ENCODE measurements at regions not wholly inside any gene's neighbourhood (a gene's known extent, or its start where the extent isn't known, plus 50 kb on each side); places are given as distances from the start of the nearest gene placed in this dataset.
"Not testable (repeated sequence)": the region's sequence is repeated elsewhere in the genome, so short reads cannot be mapped to it uniquely, and the experiment has no call there.

- TF ChIP-seq POLR2A (IDR thresholded peaks at IDR 0.05) (no peak), POLR2AphosphoS5 (IDR thresholded peaks at IDR 0.05) (no peak), CTCF (IDR thresholded peaks at IDR 0.05) (no peak), EP300 (IDR thresholded peaks at IDR 0.05) (no peak)
- Histone ChIP-seq H3K36me3 (no peaks in the 10 kb centered on the region), H3K27ac (no peak overlapping the region), H3K4me1 (no peaks in the 10 kb centered on the region), H3K4me3 (no peak overlapping the region), H3K27me3 (no peaks in the 10 kb centered on the region), H3K9me3 (no peaks in the 10 kb centered on the region)
- WGBS = 76% methylated on average over 2 of the region's 2 CpGs
- no peak for DNase-seq (ENCODE audit: low spot score in 2 of 2)
These were observed 112.3 kb downstream of the TTC6 start for GRCh38 chr14:37707716-37708115.

GRCh38 chr14:37708481-37708880 is 113.1 kb downstream of the TTC6 start:
- Histone ChIP-seq H3K36me3 (no peaks in the 10 kb centered on the region), H3K27ac (no peak overlapping the region), H3K4me1 (no peaks in the 10 kb centered on the region), H3K27me3 (no peaks in the 10 kb centered on the region), H3K4me3 (no peak overlapping the region), H3K9me3 (no peaks in the 10 kb centered on the region)
- DNase-seq (ENCODE audit: low spot score in 2 of 2) = no peak
- WGBS = 66% methylated on average over 2 of the region's 2 CpGs
- no peak for TF ChIP-seq POLR2A (IDR thresholded peaks at IDR 0.05)
- no peak for TF ChIP-seq POLR2AphosphoS5 (IDR thresholded peaks at IDR 0.05)
- no peak for TF ChIP-seq CTCF (IDR thresholded peaks at IDR 0.05)
- no peak for TF ChIP-seq EP300 (IDR thresholded peaks at IDR 0.05)

GRCh38 chr14:37709419-37710195 is 114.2 kb downstream of the TTC6 start:
- no peaks in the 10 kb centered on the region for H3K27me3 ChIP-seq
- H3K27ac ChIP-seq = no peak overlapping the region
- no peaks in the 10 kb centered on the region for H3K4me1 ChIP-seq
- 67% methylated on average over 3 of the region's 3 CpGs for WGBS
- TF ChIP-seq CTCF (IDR thresholded peaks at IDR 0.05) (no peak), POLR2A (IDR thresholded peaks at IDR 0.05) (no peak), EP300 (IDR thresholded peaks at IDR 0.05) (no peak), POLR2AphosphoS5 (IDR thresholded peaks at IDR 0.05) (no peak)
- H3K4me3 ChIP-seq = no peak overlapping the region
- no peaks in the 10 kb centered on the region for H3K9me3 ChIP-seq
- H3K36me3 ChIP-seq = no peaks in the 10 kb centered on the region
- no peak for DNase-seq (ENCODE audit: low spot score in 2 of 2)

GRCh38 chr14:37711356-37711830 is 116.0 kb downstream of the TTC6 start:
- Histone ChIP-seq H3K36me3 (no peaks in the 10 kb centered on the region), H3K9me3 (no peaks in the 10 kb centered on the region), H3K4me3 (no peak overlapping the region), H3K27me3 (no peaks in the 10 kb centered on the region), H3K27ac (no peak overlapping the region), H3K4me1 (no peaks in the 10 kb centered on the region)
- 85% methylated on average over 1 of the region's 1 CpG for WGBS
- TF ChIP-seq POLR2A (IDR thresholded peaks at IDR 0.05) (no peak), CTCF (IDR thresholded peaks at IDR 0.05) (no peak), EP300 (IDR thresholded peaks at IDR 0.05) (no peak), POLR2AphosphoS5 (IDR thresholded peaks at IDR 0.05) (no peak)
- no peak for DNase-seq (ENCODE audit: low spot score in 2 of 2)

- no peak overlapping the region for H3K4me3 ChIP-seq
These were observed 116.5 kb downstream of the TTC6 start for GRCh38 chr14:37711831-37712475.

GRCh38 chr14:37712476-37712860 is 117.0 kb downstream of the TTC6 start:
- DNase-seq (ENCODE audit: low spot score in 2 of 2); H3K27ac ChIP-seq; H3K4me3 ChIP-seq; H3K9me3 ChIP-seq; H3K27me3 ChIP-seq; H3K4me1 ChIP-seq; H3K36me3 ChIP-seq: not testable (repeated sequence)
- 81% methylated on average over 3 of the region's 3 CpGs for WGBS

More at GRCh38 chr14:37711831-37712475, 116.5 kb downstream of the TTC6 start:
- WGBS = 76% methylated on average over 5 of the region's 5 CpGs
- Histone ChIP-seq H3K36me3 (no peaks in the 10 kb centered on the region), H3K27me3 (no peaks in the 10 kb centered on the region), H3K4me1 (no peaks in the 10 kb centered on the region), H3K27ac (no peak overlapping the region), H3K9me3 (no peaks in the 10 kb centered on the region)
- no peak for DNase-seq (ENCODE audit: low spot score in 2 of 2)
- TF ChIP-seq EP300 (IDR thresholded peaks at IDR 0.05) = no peak
- TF ChIP-seq CTCF (IDR thresholded peaks at IDR 0.05) = no peak
- TF ChIP-seq POLR2A (IDR thresholded peaks at IDR 0.05) = no peak
- no peak for TF ChIP-seq POLR2AphosphoS5 (IDR thresholded peaks at IDR 0.05)
